Left ventricle myocardium inferior (tissue), 1 donor: ENCODE measurements at regions not wholly inside any gene's neighbourhood (a gene's known extent, or its start where the extent isn't known, plus 50 kb on each side); places are given as distances from the start of the nearest gene placed in this dataset.

Experiments
- DNase-seq: peaks from one replicate; pipeline ENCODE4 v3.0.0-alpha.2; 2020
- H3K27ac ChIP-seq: fragments of 200-600 bp; replicated peaks from 2 replicates; pipeline ENCODE4 v1.8.0; 2021
- H3K27me3 ChIP-seq: fragments of 200-600 bp; 2 replicates; pipeline ENCODE4 v1.8.0; 2021; ENCODE audit warnings: low read depth
- H3K36me3 ChIP-seq: fragments of 200-600 bp; 2 replicates; pipeline ENCODE4 v1.8.0; 2021
- H3K4me1 ChIP-seq: fragments of 200-600 bp; 2 replicates; pipeline ENCODE4 v1.8.0; 2021
- H3K4me3 ChIP-seq: fragments of 200-600 bp; 2 replicates; pipeline ENCODE4 v1.8.0; 2021; ENCODE audit warnings: mild to moderate bottlenecking, moderate library complexity
- H3K9me3 ChIP-seq: fragments of 200-600 bp; replicated peaks from 2 replicates; pipeline ENCODE4 v1.8.0; 2021
- CTCF ChIP-seq: fragments of 200-600 bp; IDR thresholded peaks from 2 replicates; pipeline ENCODE4 v1.8.0; 2021; ENCODE audit warnings: antibody characterized with exemption, mild to moderate bottlenecking, borderline replicate concordance
- intact Hi-C: fragments of 100-400 bp; cut with micrococcal nuclease; formaldehyde crosslinking; loops from one replicate; pipeline ENCODE4 v1.11.0; 2022
- donor health status: DM: no; HTN: yes; CAD: no; lungs with severe emphysema.

- no peaks in the 10 kb centered on the region for H3K36me3 ChIP-seq
- no peaks in the 10 kb centered on the region for H3K27me3 ChIP-seq
- no peaks in the 10 kb centered on the region for H3K9me3 ChIP-seq
- intact Hi-C loops = no loop called here
- no peaks in the 10 kb centered on the region for H3K4me1 ChIP-seq
- H3K4me3 ChIP-seq = no peak overlapping the region
- no peak for TF ChIP-seq CTCF
- no peak for DNase-seq
- no peak overlapping the region for H3K27ac ChIP-seq
Observed at GRCh38 chr9:1261879-1262766, 212.0 kb downstream of the DMRT2 start.

GRCh38 chr9:1267141-1267570 lies 217.0 kb downstream of the DMRT2 start:
- intact Hi-C loops = no loop called here
- Histone ChIP-seq H3K36me3 (no peaks in the 10 kb centered on the region), H3K4me3 (no peak overlapping the region), H3K4me1 (no peaks in the 10 kb centered on the region), H3K27ac (no peak overlapping the region), H3K27me3 (no peaks in the 10 kb centered on the region), H3K9me3 (no peaks in the 10 kb centered on the region)
- TF ChIP-seq CTCF = no peak
- DNase-seq = no peak

GRCh38 chr9:1267581-1267980 lies 217.4 kb downstream of the DMRT2 start:
- no peaks in the 10 kb centered on the region for H3K4me1 ChIP-seq
- no peak overlapping the region for H3K27ac ChIP-seq
- no peaks in the 10 kb centered on the region for H3K36me3 ChIP-seq
- H3K27me3 ChIP-seq = no peaks in the 10 kb centered on the region
- H3K4me3 ChIP-seq = no peak overlapping the region
- no peak for DNase-seq
- no peak for TF ChIP-seq CTCF
- intact Hi-C loops = no loop called here
- no peaks in the 10 kb centered on the region for H3K9me3 ChIP-seq

- Histone ChIP-seq H3K4me3 (no peak overlapping the region), H3K27me3 (no peaks in the 10 kb centered on the region), H3K36me3 (no peaks in the 10 kb centered on the region), H3K4me1 (no peaks in the 10 kb centered on the region), H3K27ac (no peak overlapping the region), H3K9me3 (no peaks in the 10 kb centered on the region)
- no peak for DNase-seq
- no peak for TF ChIP-seq CTCF
- intact Hi-C loops = no loop called here
Observed at GRCh38 chr9:1269533-1270315, 219.6 kb downstream of the DMRT2 start.

GRCh38 chr9:1271367-1271766 lies 221.2 kb downstream of the DMRT2 start:
- Histone ChIP-seq H3K27me3 (no peaks in the 10 kb centered on the region), H3K27ac (no peak overlapping the region), H3K36me3 (no peaks in the 10 kb centered on the region), H3K9me3 (no peaks in the 10 kb centered on the region), H3K4me1 (no peaks in the 10 kb centered on the region), H3K4me3 (no peak overlapping the region)
- no peak for DNase-seq
- no peak for TF ChIP-seq CTCF
- intact Hi-C loops = no loop called here
